Fibroblast of lung (primary cell): ENCODE measurements at regions not wholly inside any gene's neighbourhood (a gene's known extent, or its start where the extent isn't known, plus 50 kb on each side); places are given as distances from the start of the nearest gene placed in this dataset.

Experiments
- CTCF ChIP-seq, 2 donors: IDR thresholded peaks in 1 of 2; conservative IDR thresholded peaks in 1 of 2; 1 replicate in 1 of 2; 2 replicates in 1 of 2; pipeline ENCODE4 v1.5.1; 2011 to 2012; ENCODE audit warnings: low read length in 2 of 2, control low read depth in 1 of 2, inconsistent platforms in 1 of 2, low read depth in 1 of 2, mild to moderate bottlenecking in 1 of 2
- EZH2 ChIP-seq: IDR thresholded peaks from 2 replicates; pipeline ENCODE4 v1.5.1; 2012; ENCODE audit warnings: low read length, control low read depth, mild to moderate bottlenecking; ENCODE audit errors: missing control alignments

GRCh38 chr5:166123717-166124116, 2167.7 kb upstream of the WWC1 start:
- no peak for TF ChIP-seq EZH2
- no peak for TF ChIP-seq CTCF (conservative IDR thresholded peaks at IDR 0.05 in 1 of 2, IDR thresholded peaks at IDR 0.05 in 1 of 2; ENCODE audit: low read depth in 1 of 2, low read length in 2 of 2)
